Parathyroid adenoma (tissue), 2 donors: ENCODE measurements at regions not wholly inside any gene's neighbourhood (a gene's known extent, or its start where the extent isn't known, plus 50 kb on each side); places are given as distances from the start of the nearest gene placed in this dataset.

Experiments used
- H2AFZ ChIP-seq: fragments of 300-600 bp; sonication (generic); one replicate; pipeline ENCODE4 v1.7.0; 2017; ENCODE audit warnings: antibody characterized with exemption, mild to moderate bottlenecking
- H3K27ac ChIP-seq: fragments of 300-600 bp; sonication (generic); one replicate; pipeline ENCODE4 v1.7.0; 2017
- H3K27me3 ChIP-seq: fragments of 300-600 bp; sonication (generic); one replicate; pipeline ENCODE4 v1.7.0; 2017; ENCODE audit warnings: low read length; ENCODE audit not compliant: control insufficient read depth, insufficient read depth
- H3K36me3 ChIP-seq: fragments of 300-600 bp; sonication (generic); one replicate; pipeline ENCODE4 v1.7.0; 2017; ENCODE audit warnings: low read length; ENCODE audit not compliant: control insufficient read depth, insufficient read depth
- H3K4me1 ChIP-seq: fragments of 300-600 bp; sonication (generic); one replicate; pipeline ENCODE4 v1.7.0; 2017; ENCODE audit warnings: control low read depth
- H3K4me2 ChIP-seq: fragments of 300-600 bp; sonication (generic); one replicate; pipeline ENCODE4 v1.7.0; 2017; ENCODE audit warnings: low read length
- H3K4me3 ChIP-seq: fragments of 300-600 bp; sonication (generic); one replicate; pipeline ENCODE4 v1.7.0; 2017; ENCODE audit warnings: low read depth, low read length
- H3K79me2 ChIP-seq: fragments of 300-600 bp; sonication (generic); one replicate; pipeline ENCODE4 v1.7.0; 2017; ENCODE audit warnings: control low read depth
- H3K9ac ChIP-seq: fragments of 300-600 bp; sonication (generic); one replicate; pipeline ENCODE4 v1.7.0; 2017; ENCODE audit warnings: mild to moderate bottlenecking
- H3K9me3 ChIP-seq: fragments of 300-600 bp; sonication (generic); one replicate; pipeline ENCODE4 v1.7.0; 2017; ENCODE audit warnings: low read length; ENCODE audit not compliant: control insufficient read depth
- CTCF ChIP-seq: fragments of 300-600 bp; sonication (generic); IDR thresholded peaks from one replicate; pipeline ENCODE4 v1.7.0; 2017; ENCODE audit warnings: antibody characterized with exemption, mild to moderate bottlenecking
- donor health status: primary hyperparathyroidism.

GRCh38 chr10:52623761-52624160, 148.8 kb downstream of the MBL2 start:
- no peak overlapping the region for H3K4me2 ChIP-seq
- H3K27me3 ChIP-seq, result no peaks in the 10 kb centered on the region
- H3K36me3 ChIP-seq, result no peaks in the 10 kb centered on the region
- no peak for TF ChIP-seq CTCF
- no peaks in the 10 kb centered on the region for H3K4me1 ChIP-seq
- H3K27ac ChIP-seq, result no peak overlapping the region
- no peak overlapping the region for H2AFZ ChIP-seq
- H3K9ac ChIP-seq, result no peak overlapping the region
- H3K9me3 ChIP-seq, result no peaks in the 10 kb centered on the region
- H3K4me3 ChIP-seq, result no peak overlapping the region
- no peaks in the 10 kb centered on the region for H3K79me2 ChIP-seq

- Histone ChIP-seq H3K9me3 (no peaks in the 10 kb centered on the region), H3K79me2 (no peaks in the 10 kb centered on the region), H3K9ac (no peak overlapping the region), H3K4me2 (no peak overlapping the region), H3K27ac (no peak overlapping the region), H3K4me3 (no peak overlapping the region), H3K27me3 (no peaks in the 10 kb centered on the region), H2AFZ (no peak overlapping the region), H3K36me3 (no peaks in the 10 kb centered on the region), H3K4me1 (no peaks in the 10 kb centered on the region)
- TF ChIP-seq CTCF, result no peak
Measured at GRCh38 chr10:52627279-52627678, 145.3 kb downstream of the MBL2 start.

- no peak overlapping the region for H2AFZ ChIP-seq
- H3K36me3 ChIP-seq, result no peaks in the 10 kb centered on the region
- H3K79me2 ChIP-seq, result no peaks in the 10 kb centered on the region
- H3K27me3 ChIP-seq, result no peaks in the 10 kb centered on the region
- no peak overlapping the region for H3K27ac ChIP-seq
- no peaks in the 10 kb centered on the region for H3K4me1 ChIP-seq
- H3K4me2 ChIP-seq, result no peak overlapping the region
- TF ChIP-seq CTCF, result no peak
- H3K9ac ChIP-seq, result no peak overlapping the region
- no peaks in the 10 kb centered on the region for H3K9me3 ChIP-seq
- no peak overlapping the region for H3K4me3 ChIP-seq
Measured at GRCh38 chr10:52631146-52631545, 141.4 kb downstream of the MBL2 start.

GRCh38 chr10:52631648-52632047, 140.9 kb downstream of the MBL2 start:
- Histone ChIP-seq H3K4me2 (no peak overlapping the region), H2AFZ (no peak overlapping the region), H3K4me1 (no peaks in the 10 kb centered on the region), H3K9ac (no peak overlapping the region), H3K27ac (no peak overlapping the region), H3K79me2 (no peaks in the 10 kb centered on the region), H3K4me3 (no peak overlapping the region), H3K9me3 (no peaks in the 10 kb centered on the region), H3K27me3 (no peaks in the 10 kb centered on the region), H3K36me3 (no peaks in the 10 kb centered on the region)
- TF ChIP-seq CTCF, result no peak

GRCh38 chr10:52632591-52632990, 140.0 kb downstream of the MBL2 start:
- no peak overlapping the region for H3K9ac ChIP-seq
- H3K36me3 ChIP-seq, result no peaks in the 10 kb centered on the region
- no peak for TF ChIP-seq CTCF
- no peaks in the 10 kb centered on the region for H3K79me2 ChIP-seq
- H3K4me2 ChIP-seq, result no peak overlapping the region
- no peak overlapping the region for H3K4me3 ChIP-seq
- H3K27ac ChIP-seq, result no peak overlapping the region
- H2AFZ ChIP-seq, result peak overlapping the region; percentile 4
- no peaks in the 10 kb centered on the region for H3K9me3 ChIP-seq
- no peaks in the 10 kb centered on the region for H3K4me1 ChIP-seq
- no peaks in the 10 kb centered on the region for H3K27me3 ChIP-seq
